ENCODE measurements at regions not wholly inside any gene's neighbourhood (a gene's known extent, or its start where the extent isn't known, plus 50 kb on each side); places are given as distances from the start of the nearest gene placed in this dataset.

DNA sequence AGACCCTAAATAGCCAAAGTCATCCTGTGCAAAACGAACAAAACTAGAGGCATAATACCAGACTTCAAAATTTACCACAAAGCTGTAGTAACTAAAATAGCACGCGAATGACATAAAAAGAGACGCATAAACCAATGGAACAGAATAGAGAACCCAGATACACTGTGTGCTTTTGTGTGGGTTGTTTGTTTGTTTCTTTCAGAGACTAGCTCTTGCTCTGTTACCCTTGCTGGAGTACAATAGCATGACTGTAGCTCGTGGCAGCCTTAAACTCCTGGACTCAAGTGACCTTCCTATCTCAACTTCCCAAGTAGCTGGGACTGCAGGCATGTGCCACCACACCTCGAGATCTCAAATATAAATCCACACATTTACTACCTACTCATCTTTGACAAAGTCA lies 1314.6 kb upstream of the GBE1 start:
- TF ChIP-seq BACH2 (CRISPR knock-in tag; IDR thresholded peaks at IDR 0.05; ENCODE audit: borderline replicate concordance) (no peak), ZNF8 (CRISPR knock-in tag; IDR thresholded peaks at IDR 0.05) (no peak), TSHZ2 (CRISPR knock-in tag; IDR thresholded peaks at IDR 0.05) (no peak), CSDC2 (CRISPR knock-in tag; IDR thresholded peaks at IDR 0.05) (no peak), OSR1 (CRISPR knock-in tag; IDR thresholded peaks at IDR 0.05) (no peak), RARB (CRISPR knock-in tag; IDR thresholded peaks at IDR 0.05) (no peak), ZNF70 (CRISPR knock-in tag; IDR thresholded peaks at IDR 0.05) (no peak), PPARA (CRISPR knock-in tag; IDR thresholded peaks at IDR 0.05; ENCODE audit: borderline replicate concordance) (no peak), ARNTL (CRISPR knock-in tag; IDR thresholded peaks at IDR 0.05; ENCODE audit: borderline replicate concordance, low read depth) (no peak), GLIS3 (CRISPR knock-in tag; IDR thresholded peaks at IDR 0.05) (no peak), ISL1 (CRISPR knock-in tag; IDR thresholded peaks at IDR 0.05) (no peak), ZFP30 (CRISPR knock-in tag; IDR thresholded peaks at IDR 0.05) (no peak), ESRRG (CRISPR knock-in tag; IDR thresholded peaks at IDR 0.05) (no peak), ZFP3 (CRISPR knock-in tag; IDR thresholded peaks at IDR 0.05) (no peak), ZNF565 (CRISPR knock-in tag; conservative IDR thresholded peaks at IDR 0.05; ENCODE audit: low read depth) (no peak), TOX (CRISPR knock-in tag; IDR thresholded peaks at IDR 0.05; ENCODE audit: borderline replicate concordance) (no peak), ZC3H10 (CRISPR knock-in tag; IDR thresholded peaks at IDR 0.05) (no peak)
- TF ChIP-seq, protein P1, sequence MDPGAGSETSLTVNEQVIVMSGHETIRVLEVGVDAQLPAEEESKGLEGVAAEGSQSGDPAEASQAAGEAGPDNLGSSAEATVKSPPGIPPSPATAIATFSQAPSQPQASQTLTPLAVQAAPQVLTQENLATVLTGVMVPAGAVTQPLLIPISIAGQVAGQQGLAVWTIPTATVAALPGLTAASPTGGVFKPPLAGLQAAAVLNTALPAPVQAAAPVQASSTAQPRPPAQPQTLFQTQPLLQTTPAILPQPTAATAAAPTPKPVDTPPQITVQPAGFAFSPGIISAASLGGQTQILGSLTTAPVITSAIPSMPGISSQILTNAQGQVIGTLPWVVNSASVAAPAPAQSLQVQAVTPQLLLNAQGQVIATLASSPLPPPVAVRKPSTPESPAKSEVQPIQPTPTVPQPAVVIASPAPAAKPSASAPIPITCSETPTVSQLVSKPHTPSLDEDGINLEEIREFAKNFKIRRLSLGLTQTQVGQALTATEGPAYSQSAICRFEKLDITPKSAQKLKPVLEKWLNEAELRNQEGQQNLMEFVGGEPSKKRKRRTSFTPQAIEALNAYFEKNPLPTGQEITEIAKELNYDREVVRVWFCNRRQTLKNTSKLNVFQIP (CRISPR knock-in tag; IDR thresholded peaks at IDR 0.05; ENCODE audit: borderline replicate concordance, low read depth): no peak
- no peak for ATAC-seq

DNA sequence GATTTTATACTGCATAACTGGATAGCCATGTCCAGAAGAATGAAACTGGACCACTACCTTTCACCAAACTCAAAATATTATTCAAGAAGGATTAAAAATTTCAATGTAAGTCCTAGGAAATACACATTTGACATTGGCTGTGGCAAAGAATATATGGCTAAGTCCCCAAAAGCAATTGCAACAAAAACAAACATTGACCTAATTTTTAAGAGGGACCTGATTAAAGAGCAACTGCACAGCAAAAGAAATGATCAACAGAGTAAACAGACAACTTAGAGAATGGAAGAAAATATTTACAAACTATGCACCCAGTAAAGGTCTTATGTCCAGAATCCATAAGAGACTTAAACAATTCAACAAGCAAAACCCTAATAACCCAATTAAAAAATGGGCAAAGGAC lies 1313.0 kb upstream of the GBE1 start:
- no peak for ATAC-seq
- no peak for TF ChIP-seq ZC3H10 (CRISPR knock-in tag; IDR thresholded peaks at IDR 0.05)

- TF ChIP-seq TSHZ2 (CRISPR knock-in tag; IDR thresholded peaks at IDR 0.05): no peak
- no peak for TF ChIP-seq GLIS3 (CRISPR knock-in tag; IDR thresholded peaks at IDR 0.05)
- no peak for TF ChIP-seq ZNF565 (CRISPR knock-in tag; conservative IDR thresholded peaks at IDR 0.05; ENCODE audit: low read depth)
- no peak for TF ChIP-seq ZC3H10 (CRISPR knock-in tag; IDR thresholded peaks at IDR 0.05)
- no peak for TF ChIP-seq ISL1 (CRISPR knock-in tag; IDR thresholded peaks at IDR 0.05)
- no peak for TF ChIP-seq ZFP30 (CRISPR knock-in tag; IDR thresholded peaks at IDR 0.05)
- TF ChIP-seq, protein P2, sequence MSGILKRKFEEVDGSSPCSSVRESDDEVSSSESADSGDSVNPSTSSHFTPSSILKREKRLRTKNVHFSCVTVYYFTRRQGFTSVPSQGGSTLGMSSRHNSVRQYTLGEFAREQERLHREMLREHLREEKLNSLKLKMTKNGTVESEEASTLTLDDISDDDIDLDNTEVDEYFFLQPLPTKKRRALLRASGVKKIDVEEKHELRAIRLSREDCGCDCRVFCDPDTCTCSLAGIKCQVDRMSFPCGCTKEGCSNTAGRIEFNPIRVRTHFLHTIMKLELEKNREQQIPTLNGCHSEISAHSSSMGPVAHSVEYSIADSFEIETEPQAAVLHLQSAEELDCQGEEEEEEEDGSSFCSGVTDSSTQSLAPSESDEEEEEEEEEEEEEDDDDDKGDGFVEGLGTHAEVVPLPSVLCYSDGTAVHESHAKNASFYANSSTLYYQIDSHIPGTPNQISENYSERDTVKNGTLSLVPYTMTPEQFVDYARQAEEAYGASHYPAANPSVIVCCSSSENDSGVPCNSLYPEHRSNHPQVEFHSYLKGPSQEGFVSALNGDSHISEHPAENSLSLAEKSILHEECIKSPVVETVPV (CRISPR knock-in tag; IDR thresholded peaks at IDR 0.05): no peak
- no peak for TF ChIP-seq ZFP3 (CRISPR knock-in tag; IDR thresholded peaks at IDR 0.05)
- TF ChIP-seq CSDC2 (CRISPR knock-in tag; IDR thresholded peaks at IDR 0.05): no peak
- TF ChIP-seq ESRRG (CRISPR knock-in tag; IDR thresholded peaks at IDR 0.05): no peak
- TF ChIP-seq ZNF8 (CRISPR knock-in tag; IDR thresholded peaks at IDR 0.05): no peak
- no peak for TF ChIP-seq TOX (CRISPR knock-in tag; IDR thresholded peaks at IDR 0.05; ENCODE audit: borderline replicate concordance)
- TF ChIP-seq ARNTL (CRISPR knock-in tag; IDR thresholded peaks at IDR 0.05; ENCODE audit: borderline replicate concordance, low read depth): no peak
- TF ChIP-seq, protein P1 (CRISPR knock-in tag; IDR thresholded peaks at IDR 0.05; ENCODE audit: borderline replicate concordance, low read depth): no peak
- no peak for TF ChIP-seq PPARA (CRISPR knock-in tag; IDR thresholded peaks at IDR 0.05; ENCODE audit: borderline replicate concordance)
- no peak for TF ChIP-seq TCF4 (CRISPR knock-in tag; IDR thresholded peaks at IDR 0.05; ENCODE audit: borderline replicate concordance)
- TF ChIP-seq ZNF70 (CRISPR knock-in tag; IDR thresholded peaks at IDR 0.05): no peak
- no peak for TF ChIP-seq RARB (CRISPR knock-in tag; IDR thresholded peaks at IDR 0.05)
- ATAC-seq: no peak
These were observed 1304.5 kb upstream of the GBE1 start for GRCh38 chr3:83065851-83066460.
